8988T (cell line): ENCODE measurements at regions not wholly inside any gene's neighbourhood (a gene's known extent, or its start where the extent isn't known, plus 50 kb on each side); places are given as distances from the start of the nearest gene placed in this dataset.

Experiments used
- DNase-seq: peaks from one replicate; pipeline ENCODE4 v3.0.0; 2011

GRCh38 chr2:145832681-145833080, 1312.8 kb upstream of the ZEB2 start:
- no peak for DNase-seq

GRCh38 chr2:145829931-145830330, 1310.0 kb upstream of the ZEB2 start:
- DNase-seq = no peak

- DNase-seq = no peak
These were observed 1307.3 kb upstream of the ZEB2 start for GRCh38 chr2:145827235-145827634.

- DNase-seq = no peak
These were observed 1304.5 kb upstream of the ZEB2 start for GRCh38 chr2:145824384-145824783.

- no peak for DNase-seq
These were observed 1303.1 kb upstream of the ZEB2 start for GRCh38 chr2:145822892-145823534.

GRCh38 chr2:145820651-145821050, 1300.7 kb upstream of the ZEB2 start:
- DNase-seq = no peak

- DNase-seq = no peak
These were observed 1299.1 kb upstream of the ZEB2 start for GRCh38 chr2:145818890-145819504.

GRCh38 chr2:145815933-145816332, 1296.0 kb upstream of the ZEB2 start:
- DNase-seq = no peak

GRCh38 chr2:145813481-145813880, 1293.6 kb upstream of the ZEB2 start:
- no peak for DNase-seq

- no peak for DNase-seq
These were observed 1292.2 kb upstream of the ZEB2 start for GRCh38 chr2:145812165-145812554.

- no peak for DNase-seq
These were observed 1291.6 kb upstream of the ZEB2 start for GRCh38 chr2:145811276-145812164.

- DNase-seq = no peak
These were observed 1288.0 kb upstream of the ZEB2 start for GRCh38 chr2:145807968-145808367.

GRCh38 chr2:145807554-145807953, 1287.6 kb upstream of the ZEB2 start:
- no peak for DNase-seq

- DNase-seq = no peak
These were observed 1286.6 kb upstream of the ZEB2 start for GRCh38 chr2:145806546-145806945.

GRCh38 chr2:145802133-145802532, 1282.2 kb upstream of the ZEB2 start:
- DNase-seq = no peak

GRCh38 chr2:145801210-145801609, 1281.3 kb upstream of the ZEB2 start:
- no peak for DNase-seq

GRCh38 chr2:145800151-145801091, 1280.5 kb upstream of the ZEB2 start:
- DNase-seq = no peak

- DNase-seq = no peak
These were observed 1279.7 kb upstream of the ZEB2 start for GRCh38 chr2:145799595-145800108.

- DNase-seq = no peak
These were observed 1278.5 kb upstream of the ZEB2 start for GRCh38 chr2:145798419-145798818.

GRCh38 chr2:145797692-145798091, 1277.8 kb upstream of the ZEB2 start:
- DNase-seq = no peak

- no peak for DNase-seq
These were observed 1272.8 kb upstream of the ZEB2 start for GRCh38 chr2:145792745-145793144.

GRCh38 chr2:145789636-145790035, 1269.7 kb upstream of the ZEB2 start:
- no peak for DNase-seq
